Breast epithelium (tissue), 3 donors: ENCODE measurements at regions not wholly inside any gene's neighbourhood (a gene's known extent, or its start where the extent isn't known, plus 50 kb on each side); places are given as distances from the start of the nearest gene placed in this dataset.

Source experiments
- POLR2A ChIP-seq: fragments of 450-650 bp; IDR thresholded peaks from one replicate; pipeline ENCODE4 v1.6.1; 2016; ENCODE audit warnings: antibody characterized with exemption, mild to moderate bottlenecking, moderate library complexity
- POLR2AphosphoS5 ChIP-seq, 3 donors: sonication (generic); formaldehyde crosslinking; IDR thresholded peaks; one replicate each; pipeline ENCODE4 v1.6.1; 2017; ENCODE audit warnings: antibody characterized with exemption in 3 of 3
- TF ChIP-seq, protein P1 (sequence below), 3 donors: fragments of 450-650 bp; IDR thresholded peaks; one replicate each; pipeline ENCODE4 v1.5.1; 2016 to 2017; ENCODE audit warnings: antibody characterized with exemption in 3 of 3, mild to moderate bottlenecking in 3 of 3, moderate library complexity in 3 of 3

DNA sequence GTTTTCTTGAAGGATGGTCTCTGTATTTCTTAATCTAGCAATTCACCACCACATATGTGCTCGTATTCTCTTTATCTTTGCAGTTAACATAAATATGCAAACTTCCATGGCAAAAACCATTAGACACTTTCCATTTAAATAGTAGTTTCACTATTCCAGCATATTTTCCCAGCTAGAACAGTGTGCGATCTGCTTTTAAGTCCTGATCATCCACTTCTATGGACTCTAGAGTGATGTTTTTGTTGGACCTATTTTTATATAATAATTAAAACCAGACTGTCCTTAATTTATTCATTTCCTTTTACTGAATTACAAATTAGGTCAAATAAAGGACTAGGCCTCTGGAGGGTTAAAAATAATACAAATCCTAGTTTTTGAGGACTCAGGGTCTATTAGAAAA, 418.4 kb upstream of the TRIB2 start:
- TF ChIP-seq, protein P1, sequence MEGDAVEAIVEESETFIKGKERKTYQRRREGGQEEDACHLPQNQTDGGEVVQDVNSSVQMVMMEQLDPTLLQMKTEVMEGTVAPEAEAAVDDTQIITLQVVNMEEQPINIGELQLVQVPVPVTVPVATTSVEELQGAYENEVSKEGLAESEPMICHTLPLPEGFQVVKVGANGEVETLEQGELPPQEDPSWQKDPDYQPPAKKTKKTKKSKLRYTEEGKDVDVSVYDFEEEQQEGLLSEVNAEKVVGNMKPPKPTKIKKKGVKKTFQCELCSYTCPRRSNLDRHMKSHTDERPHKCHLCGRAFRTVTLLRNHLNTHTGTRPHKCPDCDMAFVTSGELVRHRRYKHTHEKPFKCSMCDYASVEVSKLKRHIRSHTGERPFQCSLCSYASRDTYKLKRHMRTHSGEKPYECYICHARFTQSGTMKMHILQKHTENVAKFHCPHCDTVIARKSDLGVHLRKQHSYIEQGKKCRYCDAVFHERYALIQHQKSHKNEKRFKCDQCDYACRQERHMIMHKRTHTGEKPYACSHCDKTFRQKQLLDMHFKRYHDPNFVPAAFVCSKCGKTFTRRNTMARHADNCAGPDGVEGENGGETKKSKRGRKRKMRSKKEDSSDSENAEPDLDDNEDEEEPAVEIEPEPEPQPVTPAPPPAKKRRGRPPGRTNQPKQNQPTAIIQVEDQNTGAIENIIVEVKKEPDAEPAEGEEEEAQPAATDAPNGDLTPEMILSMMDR (IDR thresholded peaks at IDR 0.05), result no peak
- no peak for TF ChIP-seq POLR2AphosphoS5 (IDR thresholded peaks at IDR 0.05)
- no peak for TF ChIP-seq POLR2A
